ENCODE measurements at regions not wholly inside any gene's neighbourhood (a gene's known extent, or its start where the extent isn't known, plus 50 kb on each side); places are given as distances from the start of the nearest gene placed in this dataset.
A peak's percentile ranks its signal among the peaks of the same experiment; 100 is the strongest.

DNA sequence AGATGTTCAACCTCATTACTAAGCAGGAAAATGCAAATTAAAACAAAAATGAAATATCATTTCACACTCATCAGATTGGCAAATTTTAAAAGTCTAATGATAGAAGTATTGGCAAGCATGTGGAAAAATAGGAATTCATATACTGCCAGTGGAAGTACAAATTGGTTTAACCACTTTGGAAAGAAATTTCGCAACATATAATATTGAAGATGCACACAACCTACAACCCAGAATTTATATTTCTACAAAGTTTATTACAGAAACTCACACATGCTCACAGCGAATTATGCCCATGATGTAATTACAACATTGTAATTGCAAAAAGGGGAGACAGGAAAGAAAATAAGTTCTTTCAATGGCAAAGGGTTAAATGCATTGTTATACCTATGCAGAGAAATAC is 324.1 kb downstream of the IGSF11 start:
- no peak for ATAC-seq
- no peaks in the 10 kb centered on the region for H3K4me1 Mint-ChIP-seq
- no peak for DNase-seq (ENCODE audit: low spot score in 2 of 2)
- no peaks in the 10 kb centered on the region for H3K9me3 Mint-ChIP-seq
- H3K4me3 Mint-ChIP-seq: no peak overlapping the region
- no peak overlapping the region for H3K27ac Mint-ChIP-seq
- H3K36me3 Mint-ChIP-seq: no peaks in the 10 kb centered on the region

DNA sequence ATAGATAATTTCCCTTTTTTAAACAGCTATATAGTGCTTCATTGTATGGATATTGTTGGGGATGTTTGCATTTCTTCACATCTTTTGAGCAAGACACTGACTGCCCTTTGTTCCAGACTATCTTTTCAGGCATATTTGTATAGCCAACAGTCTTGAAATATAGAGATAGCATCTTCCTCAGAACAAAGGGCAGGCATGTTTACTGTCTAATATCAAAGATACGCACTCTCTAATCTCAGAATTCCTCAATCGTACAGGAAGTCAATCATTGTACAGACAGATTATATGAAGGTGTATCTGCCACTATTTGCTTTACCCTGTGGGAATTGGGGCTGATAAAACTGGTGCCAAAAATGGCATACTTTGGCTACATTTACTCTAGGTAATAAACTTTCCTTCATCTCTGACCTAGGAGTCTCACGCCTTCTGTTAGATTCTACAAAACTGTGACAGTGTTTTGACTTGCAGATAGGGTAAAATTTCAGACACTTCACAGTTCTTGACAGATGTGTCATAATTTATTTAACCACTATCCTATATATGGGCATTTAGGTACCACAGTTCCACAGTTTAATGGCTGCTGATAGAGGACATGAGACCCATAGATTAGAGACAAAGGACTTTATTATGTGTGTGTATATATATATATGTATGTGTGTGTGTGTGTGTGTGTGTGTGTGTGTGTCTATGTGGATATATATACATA is 321.0 kb downstream of the IGSF11 start:
- no peak overlapping the region for H3K27ac Mint-ChIP-seq
- ATAC-seq (no peak), DNase-seq (ENCODE audit: low spot score in 2 of 2) (no peak)
- H3K4me3 Mint-ChIP-seq: no peak overlapping the region
- no peaks in the 10 kb centered on the region for H3K4me1 Mint-ChIP-seq
- peaks cover 2% of the 10 kb centered on the region for H3K9me3 Mint-ChIP-seq
- no peaks in the 10 kb centered on the region for H3K36me3 Mint-ChIP-seq

DNA sequence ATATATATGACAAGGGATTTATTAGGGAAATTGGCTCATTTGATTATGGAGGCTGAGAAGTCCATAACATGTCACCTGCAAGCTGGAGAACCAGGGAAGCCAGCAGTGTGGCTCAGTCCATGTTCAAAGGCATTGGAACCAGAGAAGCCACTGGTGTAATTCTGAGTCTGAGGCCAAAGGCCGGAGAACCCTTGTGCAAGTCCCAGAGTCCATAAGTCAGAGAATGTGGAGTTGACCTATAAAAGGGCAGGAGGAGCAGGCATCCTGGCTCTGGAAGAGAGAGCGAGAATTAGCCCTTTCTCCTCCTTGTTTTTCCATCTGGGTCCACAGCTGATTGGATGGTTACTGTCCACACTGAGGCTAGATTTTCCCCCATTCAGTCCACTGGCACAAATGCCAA is 319.8 kb downstream of the IGSF11 start:
- Mint-ChIP-seq H3K27ac (no peak overlapping the region), H3K4me1 (no peaks in the 10 kb centered on the region), H3K4me3 (no peak overlapping the region), H3K9me3 (peaks cover 5% of the 10 kb centered on the region), H3K36me3 (no peaks in the 10 kb centered on the region)
- ATAC-seq (no peak), DNase-seq (ENCODE audit: low spot score in 2 of 2) (no peak)

DNA sequence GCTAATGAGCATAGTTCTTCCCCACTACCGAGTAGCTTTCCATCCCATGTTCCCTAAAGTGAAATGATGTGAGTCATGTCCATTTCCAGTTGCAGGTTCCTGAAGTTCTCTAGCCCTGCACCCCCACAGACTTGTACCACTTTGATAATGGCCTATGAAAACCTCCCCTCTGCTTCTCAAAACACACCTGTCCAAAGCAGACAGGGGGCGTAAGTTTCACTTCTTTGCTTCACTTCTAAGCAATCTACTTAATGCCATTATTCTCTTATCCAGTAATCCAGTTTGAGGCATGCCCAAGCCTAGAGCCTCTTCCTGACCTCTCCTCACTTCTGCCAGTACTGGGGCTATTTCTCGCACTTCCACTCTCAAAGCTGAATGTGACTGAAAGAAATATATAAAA is 305.1 kb downstream of the IGSF11 start:
- Mint-ChIP-seq H3K27ac (no peak overlapping the region), H3K9me3 (no peaks in the 10 kb centered on the region), H3K4me3 (no peak overlapping the region), H3K4me1 (no peaks in the 10 kb centered on the region), H3K36me3 (no peaks in the 10 kb centered on the region)
- no peak for ATAC-seq
- DNase-seq (ENCODE audit: low spot score in 2 of 2): no peak

DNA sequence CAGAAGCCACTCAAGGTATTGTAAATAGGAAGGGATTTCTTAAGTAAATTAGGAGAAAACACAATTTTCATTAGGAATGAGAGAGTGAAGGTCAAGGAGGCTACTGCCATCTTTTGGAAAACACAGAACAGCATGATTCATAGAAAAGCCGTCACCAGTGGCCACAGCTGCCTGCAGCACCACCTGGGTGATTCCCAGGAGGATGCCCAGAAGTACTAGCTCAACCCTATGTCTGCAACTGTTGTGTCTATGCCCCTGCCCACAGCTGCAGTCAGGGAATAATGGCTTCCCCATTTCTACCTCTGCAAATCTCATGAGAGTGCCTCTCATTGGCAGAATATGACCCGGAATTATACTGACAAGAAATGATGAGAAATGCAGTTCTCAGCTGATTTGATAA is 300.0 kb downstream of the IGSF11 start:
- no peak overlapping the region for H3K27ac Mint-ChIP-seq
- H3K9me3 Mint-ChIP-seq: no peaks in the 10 kb centered on the region
- ATAC-seq: no peak
- no peak overlapping the region for H3K4me3 Mint-ChIP-seq
- no peak for DNase-seq (ENCODE audit: low spot score in 2 of 2)
- no peaks in the 10 kb centered on the region for H3K36me3 Mint-ChIP-seq
- no peaks in the 10 kb centered on the region for H3K4me1 Mint-ChIP-seq

DNA sequence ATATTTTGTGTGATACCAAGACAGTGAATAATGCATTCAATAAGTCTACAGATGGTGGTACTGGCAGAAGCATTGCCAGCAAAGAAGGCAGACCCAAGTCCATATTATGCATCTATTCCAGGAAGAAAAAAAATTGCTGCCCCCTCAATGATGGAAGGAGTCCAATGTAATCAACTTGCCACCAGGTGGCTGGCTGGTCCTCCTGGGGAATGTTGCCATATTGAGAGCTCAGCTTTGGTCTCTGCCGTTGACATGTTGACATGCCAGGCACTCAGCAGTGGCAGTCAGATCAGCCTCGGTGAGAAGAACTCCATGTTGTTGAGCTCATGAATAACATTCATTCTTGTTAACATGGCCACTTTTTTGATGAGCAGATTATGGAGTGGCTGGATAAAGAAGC is 298.5 kb downstream of the IGSF11 start:
- DNase-seq (ENCODE audit: low spot score in 2 of 2) (no peak), ATAC-seq (no peak)
- H3K4me3 Mint-ChIP-seq: no peak overlapping the region
- no peaks in the 10 kb centered on the region for H3K4me1 Mint-ChIP-seq
- H3K36me3 Mint-ChIP-seq: no peaks in the 10 kb centered on the region
- H3K9me3 Mint-ChIP-seq: no peaks in the 10 kb centered on the region
- no peak overlapping the region for H3K27ac Mint-ChIP-seq

DNA sequence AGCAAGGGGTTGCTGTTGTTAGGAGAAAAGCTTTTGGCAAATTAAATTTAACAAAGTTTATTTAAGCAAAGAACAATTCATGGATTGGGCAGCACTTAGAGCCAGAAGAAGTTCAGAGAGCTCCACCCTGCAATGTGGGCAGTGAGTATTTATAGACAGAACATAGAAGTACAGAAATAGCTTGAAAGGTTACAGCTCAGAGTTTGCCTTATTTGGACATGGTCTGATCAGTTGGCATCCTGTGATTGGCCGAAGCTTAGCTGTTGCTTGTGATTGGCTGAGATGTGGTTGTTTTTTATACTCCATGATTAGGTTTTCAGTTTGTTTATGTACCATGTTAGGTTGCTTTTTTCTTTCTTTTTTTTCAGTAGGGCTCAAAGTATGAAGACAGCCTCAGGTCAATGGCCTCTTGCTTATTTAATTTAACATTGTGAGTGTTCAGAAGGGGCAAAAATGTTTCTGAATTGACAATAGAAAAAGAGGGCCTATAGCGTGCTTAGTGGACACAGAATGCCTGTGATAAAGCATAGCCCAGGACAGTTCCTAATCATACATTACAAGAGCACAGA is 293.8 kb downstream of the IGSF11 start:
- ATAC-seq: no peak

DNA sequence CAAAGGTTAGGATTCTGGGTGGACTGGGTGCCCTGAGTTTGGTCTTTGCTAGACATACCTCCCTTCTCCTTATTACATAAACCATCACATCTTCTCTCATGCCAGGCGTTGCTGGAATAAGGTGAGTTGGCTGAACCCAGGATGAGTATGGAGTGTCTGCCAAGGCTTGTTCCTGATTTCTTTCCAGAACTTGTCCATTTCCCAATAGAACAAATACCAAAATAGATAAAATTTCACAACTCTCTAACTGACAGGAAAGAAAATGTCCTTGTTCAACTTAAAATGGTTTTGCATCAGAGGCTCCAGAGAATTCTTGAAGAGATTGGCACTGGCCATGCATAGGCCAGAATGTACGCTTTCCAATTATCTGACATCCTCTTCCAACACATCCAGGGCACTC is 291.9 kb downstream of the IGSF11 start:
- Mint-ChIP-seq H3K4me3 (no peak overlapping the region), H3K4me1 (no peaks in the 10 kb centered on the region), H3K36me3 (no peaks in the 10 kb centered on the region), H3K9me3 (no peaks in the 10 kb centered on the region), H3K27ac (no peak overlapping the region)
- ATAC-seq: no peak
- no peak for DNase-seq (ENCODE audit: low spot score in 2 of 2)

More for the DNA sequence above, 293.8 kb downstream of the IGSF11 start:
- H3K9me3 Mint-ChIP-seq: no peaks in the 10 kb centered on the region
- no peaks in the 10 kb centered on the region for H3K36me3 Mint-ChIP-seq
- no peak for DNase-seq (ENCODE audit: low spot score in 2 of 2)
- no peak overlapping the region for H3K4me3 Mint-ChIP-seq
- no peak overlapping the region for H3K27ac Mint-ChIP-seq
- H3K4me1 Mint-ChIP-seq: no peaks in the 10 kb centered on the region

DNA sequence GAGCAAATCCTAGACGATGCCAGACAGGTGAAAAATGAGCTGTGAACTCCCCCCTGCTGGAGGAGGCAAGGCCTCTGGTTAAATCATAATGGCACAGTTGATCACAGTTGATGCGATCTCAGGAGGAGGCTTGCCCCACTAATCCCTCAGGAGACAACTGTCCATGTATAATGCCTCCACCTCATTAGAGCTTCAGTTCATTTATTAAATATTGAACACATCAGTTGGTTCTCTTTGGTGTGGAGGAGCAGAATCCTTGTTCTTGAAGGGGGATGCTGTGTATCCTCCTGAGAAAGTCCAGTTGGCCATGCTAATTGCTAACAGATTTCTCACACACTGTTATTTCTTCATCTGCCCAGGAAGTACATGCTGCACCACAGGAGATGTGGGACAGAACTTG is 290.5 kb downstream of the IGSF11 start:
- Mint-ChIP-seq H3K27ac (no peak overlapping the region), H3K36me3 (no peaks in the 10 kb centered on the region), H3K4me3 (no peak overlapping the region), H3K9me3 (no peaks in the 10 kb centered on the region), H3K4me1 (no peaks in the 10 kb centered on the region)
- DNase-seq (ENCODE audit: low spot score in 2 of 2): no peak
- no peak for ATAC-seq

DNA sequence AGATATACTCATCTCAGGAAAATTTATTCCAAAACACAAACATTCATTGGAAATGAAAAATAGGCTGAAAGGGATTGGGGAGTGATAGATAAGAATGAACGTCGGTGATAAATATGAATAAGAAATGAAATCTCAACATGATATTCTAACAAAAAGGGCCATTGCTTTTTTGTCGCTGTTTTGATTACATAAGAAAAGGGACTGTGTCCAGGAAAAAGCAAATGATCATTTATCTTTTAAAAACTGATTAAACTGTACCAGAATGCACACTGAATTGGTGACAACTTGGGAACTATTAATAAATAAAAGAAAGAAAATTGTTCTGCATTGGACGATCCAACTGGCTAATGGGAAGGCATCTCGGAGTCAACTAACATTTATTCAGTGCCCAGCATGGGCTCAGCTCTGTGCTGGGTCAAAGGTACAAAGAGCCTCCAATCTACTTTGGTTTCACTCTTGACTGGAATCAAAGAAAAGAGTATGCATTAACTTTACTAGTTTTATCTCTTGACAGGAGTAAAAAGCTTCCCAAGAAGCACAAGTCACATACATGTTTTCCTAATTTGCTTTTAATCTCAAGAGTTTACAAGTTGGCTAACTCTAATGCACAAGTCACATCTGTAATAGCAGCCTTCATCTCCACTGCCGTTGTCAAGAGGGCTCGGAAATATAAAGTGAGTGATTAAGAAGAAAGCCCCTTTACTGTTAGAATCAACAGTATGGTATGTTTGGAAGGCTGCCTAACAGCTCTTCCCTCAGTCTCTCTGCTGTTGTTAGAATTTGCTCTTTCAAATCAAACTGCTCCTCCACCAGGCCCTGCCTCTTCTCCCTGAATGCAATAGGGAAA is 280.0 kb downstream of the IGSF11 start:
- no peak for ATAC-seq
- no peak overlapping the region for H3K4me3 Mint-ChIP-seq

DNA sequence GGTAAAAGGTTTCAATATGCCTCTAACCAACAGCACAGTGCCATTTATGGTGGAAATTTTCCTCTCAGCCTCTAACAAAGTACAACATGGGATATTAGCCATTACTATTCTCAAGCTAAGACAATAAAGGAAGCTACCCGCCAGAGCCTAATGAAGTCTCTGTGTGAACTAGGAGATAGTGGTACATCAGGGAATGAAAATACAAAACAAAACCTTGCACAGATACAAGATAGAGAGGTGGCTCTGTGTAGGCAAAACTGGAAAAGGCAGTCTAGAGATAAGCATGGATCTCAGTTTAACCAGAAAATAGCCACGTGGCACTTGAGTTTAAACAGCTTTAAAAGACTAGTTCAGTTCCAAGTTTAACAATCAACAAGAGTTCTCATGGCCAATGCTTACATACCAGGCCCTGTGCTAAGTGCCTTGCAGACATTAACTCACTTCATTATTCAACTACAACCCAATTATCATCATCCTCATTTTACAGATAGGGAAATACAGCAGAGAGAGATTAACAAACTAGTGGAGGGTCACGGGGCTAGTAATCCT is 279.3 kb downstream of the IGSF11 start:
- Mint-ChIP-seq H3K36me3 (no peaks in the 10 kb centered on the region), H3K27ac (no peak overlapping the region), H3K4me1 (no peaks in the 10 kb centered on the region), H3K4me3 (no peak overlapping the region), H3K9me3 (peaks cover 2% of the 10 kb centered on the region)
- DNase-seq (ENCODE audit: low spot score in 2 of 2) (no peak), ATAC-seq (no peak)

More for the DNA sequence above, 280.0 kb downstream of the IGSF11 start:
- peaks cover 2% of the 10 kb centered on the region for H3K9me3 Mint-ChIP-seq
- no peak overlapping the region for H3K27ac Mint-ChIP-seq
- H3K4me1 Mint-ChIP-seq: no peaks in the 10 kb centered on the region
- DNase-seq (ENCODE audit: low spot score in 2 of 2): no peak
- H3K36me3 Mint-ChIP-seq: no peaks in the 10 kb centered on the region

DNA sequence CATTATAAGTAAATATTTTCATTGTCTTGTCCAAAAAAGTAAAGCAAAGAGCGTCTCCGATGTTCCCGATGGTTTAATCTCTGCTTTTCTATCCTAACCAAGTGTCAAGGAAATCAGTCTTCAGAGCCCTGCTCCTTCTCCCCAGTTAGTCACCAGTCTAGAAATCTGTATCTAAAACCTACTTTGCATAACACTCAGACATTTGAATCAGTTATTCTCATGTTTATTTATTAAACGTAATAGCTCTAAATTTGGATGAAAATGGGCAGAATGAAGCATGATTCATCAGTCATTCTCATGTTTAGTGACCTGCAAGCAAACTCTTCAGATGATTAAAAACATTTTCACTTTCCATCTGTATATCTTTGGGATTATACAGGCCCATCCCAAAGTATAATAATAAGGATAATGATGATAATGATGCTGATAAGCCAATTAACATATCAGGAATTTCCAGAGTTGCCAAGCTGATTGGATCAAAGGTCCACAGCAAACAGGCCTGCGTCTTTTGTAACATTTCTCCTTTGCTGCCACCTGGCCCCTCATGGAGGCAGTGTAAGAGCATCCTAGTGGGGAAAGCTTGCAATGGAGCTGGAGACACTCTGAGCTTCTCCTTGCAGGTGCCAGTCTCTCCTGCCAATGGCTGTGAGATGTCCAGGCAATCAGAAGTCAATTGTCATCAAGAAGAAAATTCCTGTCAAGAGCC is 273.9 kb downstream of the IGSF11 start:
- no peaks in the 10 kb centered on the region for H3K36me3 Mint-ChIP-seq
- no peaks in the 10 kb centered on the region for H3K9me3 Mint-ChIP-seq
- no peak overlapping the region for H3K4me3 Mint-ChIP-seq
- no peak overlapping the region for H3K27ac Mint-ChIP-seq
- no peak for DNase-seq (ENCODE audit: low spot score in 2 of 2)
- ATAC-seq: peak; percentile 16
- no peaks in the 10 kb centered on the region for H3K4me1 Mint-ChIP-seq

DNA sequence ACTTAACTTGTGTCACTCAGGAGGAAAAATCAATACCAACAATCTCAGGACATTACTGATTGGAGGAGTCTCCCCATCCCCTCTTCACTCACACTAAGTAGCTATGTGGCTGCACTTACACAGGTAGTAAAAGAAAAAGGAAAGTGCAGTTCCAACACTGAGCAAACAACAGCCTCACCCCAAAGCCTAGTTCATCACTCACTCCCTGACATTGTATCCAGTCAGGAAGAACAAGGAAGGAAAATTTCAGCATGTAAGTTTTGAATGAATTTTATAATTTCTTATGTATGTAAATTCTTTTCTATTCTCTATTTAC is 273.4 kb downstream of the IGSF11 start:
- ATAC-seq (no peak), DNase-seq (ENCODE audit: low spot score in 2 of 2) (no peak)
- no peaks in the 10 kb centered on the region for H3K4me1 Mint-ChIP-seq
- no peaks in the 10 kb centered on the region for H3K9me3 Mint-ChIP-seq
- no peaks in the 10 kb centered on the region for H3K36me3 Mint-ChIP-seq
- H3K4me3 Mint-ChIP-seq: no peak overlapping the region
- no peak overlapping the region for H3K27ac Mint-ChIP-seq

DNA sequence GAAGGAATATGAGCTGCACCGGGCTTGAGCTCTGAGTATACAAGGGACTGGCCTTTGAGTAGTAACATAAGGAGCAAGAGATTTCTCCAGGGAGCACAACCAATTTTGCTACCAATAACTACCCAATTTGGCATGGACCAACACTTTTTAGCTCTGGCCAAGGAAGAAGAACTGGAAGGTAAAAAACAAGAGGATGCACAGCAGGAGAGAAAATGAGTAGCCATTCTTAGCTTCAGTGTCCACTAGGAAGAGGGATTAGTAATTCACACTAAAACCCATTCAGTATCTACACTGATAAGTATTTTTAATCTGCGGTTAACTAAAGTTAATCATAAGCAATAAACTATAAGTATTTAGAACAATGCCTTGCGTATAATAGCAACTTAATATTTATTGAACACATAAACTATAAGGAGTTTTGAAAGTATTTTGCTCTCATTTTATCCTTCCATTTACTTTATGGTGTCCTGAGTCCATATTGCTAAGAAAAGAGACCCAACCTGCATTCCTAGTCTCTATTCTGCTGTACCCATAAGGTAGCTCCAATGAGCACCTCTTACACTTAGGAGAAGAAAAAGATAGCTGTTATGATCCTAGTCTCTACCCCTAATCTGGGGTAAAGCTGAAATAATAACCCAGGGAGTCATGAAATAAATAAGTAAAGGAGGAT is 268.9 kb downstream of the IGSF11 start:
- H3K4me1 Mint-ChIP-seq: no peaks in the 10 kb centered on the region
- H3K4me3 Mint-ChIP-seq: no peak overlapping the region
- no peaks in the 10 kb centered on the region for H3K9me3 Mint-ChIP-seq
- DNase-seq (ENCODE audit: low spot score in 2 of 2) (no peak), ATAC-seq (no peak)
- no peak overlapping the region for H3K27ac Mint-ChIP-seq
- H3K36me3 Mint-ChIP-seq: no peaks in the 10 kb centered on the region

DNA sequence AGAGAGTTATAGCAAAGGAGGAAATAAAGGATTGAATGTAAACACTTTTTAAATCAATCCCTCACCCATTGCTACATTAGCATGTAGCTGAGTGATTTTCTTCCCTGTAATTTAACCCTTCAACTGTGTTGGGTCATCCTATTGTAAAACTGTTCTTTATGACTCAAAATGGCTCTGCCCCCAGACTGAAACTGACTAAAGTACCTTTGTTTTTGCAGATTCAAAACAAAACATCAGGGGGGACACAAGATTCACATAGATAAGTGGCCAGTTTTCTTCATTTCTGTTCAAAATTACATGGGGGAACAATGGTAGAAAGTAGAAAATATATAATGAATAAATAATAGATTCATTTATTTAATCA is 268.4 kb downstream of the IGSF11 start:
- no peak for DNase-seq (ENCODE audit: low spot score in 2 of 2)
- Mint-ChIP-seq H3K27ac (no peak overlapping the region), H3K4me3 (no peak overlapping the region), H3K9me3 (no peaks in the 10 kb centered on the region), H3K36me3 (no peaks in the 10 kb centered on the region), H3K4me1 (no peaks in the 10 kb centered on the region)
- no peak for ATAC-seq

All from stimulated activated effector memory CD8-positive, alpha-beta T cell treated with anti-CD3 and anti-CD28 coated beads, Interleukin-12 subunit alpha, Interleukin-12 subunit beta, amount 100 ng/mL, for 72 hours (primary cell).